ENCODE measurements at regions not wholly inside any gene's neighbourhood (a gene's known extent, or its start where the extent isn't known, plus 50 kb on each side); places are given as distances from the start of the nearest gene placed in this dataset.

GRCh38 chr13:65830411-65831205 lies 1399.5 kb downstream of the PCDH9 start:
- DNase-seq (ENCODE audit: low read depth, low spot score), result no peak
- no peaks in the 10 kb centered on the region for H3K9me3 ChIP-seq (ENCODE audit: low read depth, low read length)
- H3K36me3 ChIP-seq (ENCODE audit: insufficient read depth, low read length), result no peaks in the 10 kb centered on the region
- TF ChIP-seq POLR2AphosphoS5 (IDR thresholded peaks at IDR 0.05; ENCODE audit: borderline replicate concordance, low read depth, low read length), result no peak
- TF ChIP-seq EZH2 (IDR thresholded peaks at IDR 0.05), result no peak
- no peak for TF ChIP-seq FOXP2 (optimal IDR thresholded peaks at IDR 0.05; ENCODE audit: control extremely low read depth, extremely low read length, insufficient read depth)
- H3K27ac ChIP-seq, result no peak overlapping the region
- no peak overlapping the region for H3K9ac ChIP-seq (ENCODE audit: insufficient read length)
- H3K4me3 ChIP-seq, result no peak overlapping the region

- TF ChIP-seq POLR2AphosphoS5 (IDR thresholded peaks at IDR 0.05; ENCODE audit: borderline replicate concordance, low read depth, low read length) (no peak), FOXP2 (optimal IDR thresholded peaks at IDR 0.05; ENCODE audit: control extremely low read depth, extremely low read length, insufficient read depth) (no peak), EZH2 (IDR thresholded peaks at IDR 0.05) (no peak)
- H3K27ac ChIP-seq, result no peak overlapping the region
These were observed 1400.7 kb downstream of the PCDH9 start for GRCh38 chr13:65829241-65830008.

DNA sequence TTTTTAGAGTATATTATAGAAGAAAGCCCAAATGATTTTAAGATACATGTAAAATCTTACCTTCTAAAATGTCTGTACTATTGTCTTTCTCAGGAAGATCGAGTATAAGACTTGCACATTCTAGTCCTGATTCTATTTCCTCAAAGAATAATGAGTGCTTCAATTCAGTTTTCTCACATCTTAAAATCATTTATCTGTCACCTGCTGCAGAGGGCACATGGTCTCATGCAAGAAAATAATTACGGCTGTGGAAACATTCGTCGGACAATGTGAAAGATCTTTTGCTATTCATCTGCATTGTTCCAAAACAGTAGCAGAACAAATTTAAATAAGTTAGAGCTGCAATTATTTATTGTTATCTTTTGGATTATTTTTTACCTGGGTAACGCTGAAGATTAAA lies 1403.5 kb downstream of the PCDH9 start:
- DNase-seq (ENCODE audit: low read depth, low spot score), result no peak
- TF ChIP-seq POLR2AphosphoS5 (IDR thresholded peaks at IDR 0.05; ENCODE audit: borderline replicate concordance, low read depth, low read length) (no peak), FOXP2 (optimal IDR thresholded peaks at IDR 0.05; ENCODE audit: control extremely low read depth, extremely low read length, insufficient read depth) (no peak), EZH2 (IDR thresholded peaks at IDR 0.05) (no peak)
- H3K36me3 ChIP-seq (ENCODE audit: insufficient read depth, low read length), result no peaks in the 10 kb centered on the region
- no peaks in the 10 kb centered on the region for H3K9me3 ChIP-seq (ENCODE audit: low read depth, low read length)
- H3K27ac ChIP-seq, result no peak overlapping the region
- H3K4me3 ChIP-seq, result no peak overlapping the region
- no peak overlapping the region for H3K9ac ChIP-seq (ENCODE audit: insufficient read length)

More at GRCh38 chr13:65829241-65830008, 1400.7 kb downstream of the PCDH9 start:
- Histone ChIP-seq H3K9me3 (ENCODE audit: low read depth, low read length) (no peaks in the 10 kb centered on the region), H3K36me3 (ENCODE audit: insufficient read depth, low read length) (no peaks in the 10 kb centered on the region), H3K4me3 (no peak overlapping the region), H3K9ac (ENCODE audit: insufficient read length) (no peak overlapping the region)
- no peak for DNase-seq (ENCODE audit: low read depth, low spot score)

DNA sequence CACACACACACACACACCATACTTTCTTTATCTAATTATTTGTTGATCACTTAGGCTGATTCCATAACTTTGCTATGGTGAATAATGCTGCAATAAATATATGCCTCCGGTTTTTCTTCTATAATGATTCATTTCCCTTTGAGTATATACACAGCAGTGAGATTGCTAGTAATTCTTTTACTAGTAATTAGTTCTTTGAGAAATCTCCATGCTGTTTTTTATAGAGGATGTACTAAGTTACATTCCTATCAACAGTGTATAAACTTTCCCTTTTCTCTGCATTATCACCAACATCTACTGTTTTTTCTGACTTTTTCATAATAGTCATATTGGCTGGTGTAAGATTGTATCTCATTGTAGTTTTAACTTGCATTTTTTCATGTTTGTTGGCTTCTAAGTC lies 1405.1 kb downstream of the PCDH9 start:
- Histone ChIP-seq H3K9ac (ENCODE audit: insufficient read length) (no peak overlapping the region), H3K36me3 (ENCODE audit: insufficient read depth, low read length) (no peaks in the 10 kb centered on the region), H3K27ac (no peak overlapping the region), H3K9me3 (ENCODE audit: low read depth, low read length) (no peaks in the 10 kb centered on the region), H3K4me3 (no peak overlapping the region)
- DNase-seq (ENCODE audit: low read depth, low spot score), result no peak
- TF ChIP-seq EZH2 (IDR thresholded peaks at IDR 0.05) (no peak), FOXP2 (optimal IDR thresholded peaks at IDR 0.05; ENCODE audit: control extremely low read depth, extremely low read length, insufficient read depth) (no peak), POLR2AphosphoS5 (IDR thresholded peaks at IDR 0.05; ENCODE audit: borderline replicate concordance, low read depth, low read length) (no peak)

GRCh38 chr13:65808061-65808460 lies 1422.1 kb downstream of the PCDH9 start:
- no peak overlapping the region for H3K27ac ChIP-seq
- H3K9ac ChIP-seq (ENCODE audit: insufficient read length), result no peak overlapping the region
- no peaks in the 10 kb centered on the region for H3K36me3 ChIP-seq (ENCODE audit: insufficient read depth, low read length)
- H3K4me3 ChIP-seq, result no peak overlapping the region
- no peak for DNase-seq (ENCODE audit: low read depth, low spot score)
- no peaks in the 10 kb centered on the region for H3K9me3 ChIP-seq (ENCODE audit: low read depth, low read length)
- TF ChIP-seq POLR2AphosphoS5 (IDR thresholded peaks at IDR 0.05; ENCODE audit: borderline replicate concordance, low read depth, low read length), result no peak
- TF ChIP-seq FOXP2 (optimal IDR thresholded peaks at IDR 0.05; ENCODE audit: control extremely low read depth, extremely low read length, insufficient read depth), result no peak
- no peak for TF ChIP-seq EZH2 (IDR thresholded peaks at IDR 0.05)

DNA sequence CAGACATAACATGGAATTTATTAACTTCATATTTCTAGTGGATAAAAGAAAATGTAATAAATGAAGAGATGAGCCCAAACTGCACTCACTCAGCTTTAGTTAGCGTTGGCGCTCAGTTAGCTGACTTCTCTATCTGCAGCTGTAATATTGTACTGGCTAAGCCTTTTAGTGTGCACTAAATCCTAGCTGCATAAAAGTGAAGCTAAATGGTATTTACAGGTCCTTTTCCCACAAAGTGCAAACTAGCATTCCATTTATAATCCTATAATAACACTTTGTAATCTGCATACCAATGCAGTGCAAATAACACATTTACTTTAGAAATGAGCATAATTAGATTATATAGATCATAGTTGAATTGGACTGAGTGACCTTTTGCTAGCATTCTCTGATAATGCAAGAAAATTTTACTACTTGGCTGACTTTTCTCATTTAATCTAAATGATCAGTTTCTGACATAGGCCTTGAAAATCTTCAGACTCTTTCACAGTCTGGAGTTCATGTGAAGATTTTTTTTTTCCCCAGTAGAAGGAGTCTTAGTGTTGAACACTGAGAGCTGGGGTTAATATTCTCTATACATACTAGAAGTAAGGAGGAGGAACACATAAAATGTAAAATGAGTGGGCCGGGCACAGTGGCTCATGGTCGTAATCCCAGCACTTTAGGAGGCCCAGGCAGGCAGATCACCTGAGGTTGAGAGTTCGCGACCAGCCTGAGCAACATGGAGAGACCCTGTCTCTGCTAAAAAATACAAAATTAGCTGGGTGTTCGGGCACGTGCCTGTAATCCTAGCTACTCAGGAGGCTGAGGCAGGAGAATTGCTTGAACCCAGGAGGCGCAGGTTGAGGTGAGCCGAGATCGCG lies 1426.4 kb downstream of the PCDH9 start:
- H3K9me3 ChIP-seq (ENCODE audit: low read depth, low read length), result no peaks in the 10 kb centered on the region
- H3K4me3 ChIP-seq, result no peak overlapping the region
- no peak overlapping the region for H3K27ac ChIP-seq
- H3K36me3 ChIP-seq (ENCODE audit: insufficient read depth, low read length), result no peaks in the 10 kb centered on the region
- no peak for TF ChIP-seq EZH2 (IDR thresholded peaks at IDR 0.05)
- TF ChIP-seq POLR2AphosphoS5 (IDR thresholded peaks at IDR 0.05; ENCODE audit: borderline replicate concordance, low read depth, low read length), result no peak
- TF ChIP-seq FOXP2 (optimal IDR thresholded peaks at IDR 0.05; ENCODE audit: control extremely low read depth, extremely low read length, insufficient read depth), result no peak
- no peak overlapping the region for H3K9ac ChIP-seq (ENCODE audit: insufficient read length)
- no peak for DNase-seq (ENCODE audit: low read depth, low spot score)

- H3K4me3 ChIP-seq, result no peak overlapping the region
- DNase-seq (ENCODE audit: low read depth, low spot score), result no peak
- TF ChIP-seq FOXP2 (optimal IDR thresholded peaks at IDR 0.05; ENCODE audit: control extremely low read depth, extremely low read length, insufficient read depth) (no peak), POLR2AphosphoS5 (IDR thresholded peaks at IDR 0.05; ENCODE audit: borderline replicate concordance, low read depth, low read length) (no peak), EZH2 (IDR thresholded peaks at IDR 0.05) (no peak)
These were observed 1440.3 kb downstream of the PCDH9 start for GRCh38 chr13:65789815-65790214.

GRCh38 chr13:65787082-65787481 lies 1443.1 kb downstream of the PCDH9 start:
- Histone ChIP-seq H3K27ac (no peak overlapping the region), H3K36me3 (ENCODE audit: insufficient read depth, low read length) (no peaks in the 10 kb centered on the region), H3K9ac (ENCODE audit: insufficient read length) (no peak overlapping the region), H3K4me3 (no peak overlapping the region), H3K9me3 (ENCODE audit: low read depth, low read length) (no peaks in the 10 kb centered on the region)
- DNase-seq (ENCODE audit: low read depth, low spot score), result no peak
- TF ChIP-seq EZH2 (IDR thresholded peaks at IDR 0.05), result no peak
- TF ChIP-seq FOXP2 (optimal IDR thresholded peaks at IDR 0.05; ENCODE audit: control extremely low read depth, extremely low read length, insufficient read depth), result no peak
- TF ChIP-seq POLR2AphosphoS5 (IDR thresholded peaks at IDR 0.05; ENCODE audit: borderline replicate concordance, low read depth, low read length), result no peak

More at GRCh38 chr13:65789815-65790214, 1440.3 kb downstream of the PCDH9 start:
- Histone ChIP-seq H3K9me3 (ENCODE audit: low read depth, low read length) (no peaks in the 10 kb centered on the region), H3K36me3 (ENCODE audit: insufficient read depth, low read length) (no peaks in the 10 kb centered on the region), H3K27ac (no peak overlapping the region), H3K9ac (ENCODE audit: insufficient read length) (no peak overlapping the region)
